Thoracic aorta (tissue), 2 donors: ENCODE measurements at regions not wholly inside any gene's neighbourhood (a gene's known extent, or its start where the extent isn't known, plus 50 kb on each side); places are given as distances from the start of the nearest gene placed in this dataset.

Experiments
- ATAC-seq: fragments of 150-250 bp; one replicate; pipeline ENCODE4 v1.8.0; 2017; ENCODE audit warnings: low read depth; ENCODE audit not compliant: insufficient number of reproducible peaks, low FRiP score
- DNase-seq: peaks from one replicate; pipeline ENCODE4 v3.0.0-alpha.2; 2020; ENCODE audit warnings: low spot score
- H3K27ac ChIP-seq, 2 donors: fragments of 200-600 bp; sonication (generic); 1 replicate in 1 of 2; 2 replicates in 1 of 2; pipeline ENCODE4 v1.5.1; 2016; ENCODE audit warnings: mild to moderate bottlenecking in 2 of 2, moderate library complexity in 2 of 2
- H3K27me3 ChIP-seq: fragments of 200-600 bp; sonication (generic); replicated peaks from 2 replicates; pipeline ENCODE4 v1.6.0; 2016; ENCODE audit warnings: mild to moderate bottlenecking; ENCODE audit not compliant: insufficient read depth
- H3K36me3 ChIP-seq: fragments of 200-600 bp; sonication (generic); one replicate; pipeline ENCODE4 v1.5.1; 2016
- H3K4me1 ChIP-seq, 2 donors: fragments of 200-600 bp; sonication (generic); 1 replicate in 1 of 2; 2 replicates in 1 of 2; pipeline versions ENCODE4 v1.5.1 to v1.6.0; 2016; ENCODE audit warnings: low read depth in 2 of 2, mild to moderate bottlenecking in 1 of 2; ENCODE audit not compliant: control insufficient read depth in 1 of 2
- H3K4me3 ChIP-seq: fragments of 200-600 bp; sonication (generic); 2 replicates; pipeline ENCODE4 v1.5.1; 2016; ENCODE audit warnings: mild to moderate bottlenecking
- H3K9me3 ChIP-seq: fragments of 200-600 bp; sonication (generic); 2 replicates; pipeline ENCODE4 v1.5.1; 2016
- CTCF ChIP-seq: fragments of 200-600 bp; sonication (generic); IDR thresholded peaks from one replicate; pipeline ENCODE4 v1.5.1; 2019; ENCODE audit warnings: antibody characterized with exemption

- ATAC-seq (no peak), DNase-seq (no peak)
- no peaks in the 10 kb centered on the region for H3K27me3 ChIP-seq
- no peak overlapping the region for H3K4me3 ChIP-seq
- no peaks in the 10 kb centered on the region for H3K9me3 ChIP-seq
- H3K4me1 ChIP-seq = no peaks in the 10 kb centered on the region
- H3K36me3 ChIP-seq = no peaks in the 10 kb centered on the region
- H3K27ac ChIP-seq = no peak overlapping the region
- no peak for TF ChIP-seq CTCF
Measured at GRCh38 chr3:64360280-64360679, 135.0 kb upstream of the PRICKLE2 start.

- no peak for ATAC-seq
- no peak for TF ChIP-seq CTCF
- H3K27me3 ChIP-seq = no peaks in the 10 kb centered on the region
Measured at GRCh38 chr3:64359735-64360134, 134.5 kb upstream of the PRICKLE2 start.

GRCh38 chr3:64358853-64359252 lies 133.6 kb upstream of the PRICKLE2 start:
- H3K36me3 ChIP-seq = no peaks in the 10 kb centered on the region
- DNase-seq (no peak), ATAC-seq (no peak)
- H3K4me1 ChIP-seq = no peaks in the 10 kb centered on the region
- no peak for TF ChIP-seq CTCF
- H3K27ac ChIP-seq = no peak overlapping the region
- H3K4me3 ChIP-seq = no peak overlapping the region
- no peaks in the 10 kb centered on the region for H3K9me3 ChIP-seq
- H3K27me3 ChIP-seq = no peaks in the 10 kb centered on the region

More at GRCh38 chr3:64359735-64360134, 134.5 kb upstream of the PRICKLE2 start:
- no peaks in the 10 kb centered on the region for H3K4me1 ChIP-seq
- no peaks in the 10 kb centered on the region for H3K36me3 ChIP-seq
- H3K4me3 ChIP-seq = no peak overlapping the region
- no peak for DNase-seq
- no peaks in the 10 kb centered on the region for H3K9me3 ChIP-seq
- no peak overlapping the region for H3K27ac ChIP-seq

DNA sequence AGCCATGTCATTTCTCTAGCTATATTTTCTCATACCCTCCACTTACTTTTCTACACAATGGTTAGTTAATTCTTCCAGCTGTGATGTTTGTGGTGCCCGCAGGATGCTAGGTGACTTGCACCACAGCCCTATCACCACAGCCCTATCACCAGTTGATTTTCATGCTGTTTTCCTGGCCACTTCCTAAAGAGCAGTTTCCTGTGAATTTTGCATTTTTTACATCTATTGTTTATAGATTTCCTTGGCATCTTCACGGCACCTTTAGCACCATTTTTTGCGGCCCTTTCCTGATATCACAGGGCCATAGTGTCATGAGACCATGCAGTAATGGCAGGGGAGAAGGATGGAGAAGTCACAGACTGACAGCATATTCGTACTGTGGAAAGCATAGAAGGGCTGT lies 132.9 kb upstream of the PRICKLE2 start:
- Histone ChIP-seq H3K36me3 (no peaks in the 10 kb centered on the region), H3K4me1 (no peaks in the 10 kb centered on the region), H3K27ac (no peak overlapping the region), H3K4me3 (no peak overlapping the region), H3K27me3 (no peaks in the 10 kb centered on the region), H3K9me3 (no peaks in the 10 kb centered on the region)
- no peak for DNase-seq
- TF ChIP-seq CTCF = no peak
- no peak for ATAC-seq

DNA sequence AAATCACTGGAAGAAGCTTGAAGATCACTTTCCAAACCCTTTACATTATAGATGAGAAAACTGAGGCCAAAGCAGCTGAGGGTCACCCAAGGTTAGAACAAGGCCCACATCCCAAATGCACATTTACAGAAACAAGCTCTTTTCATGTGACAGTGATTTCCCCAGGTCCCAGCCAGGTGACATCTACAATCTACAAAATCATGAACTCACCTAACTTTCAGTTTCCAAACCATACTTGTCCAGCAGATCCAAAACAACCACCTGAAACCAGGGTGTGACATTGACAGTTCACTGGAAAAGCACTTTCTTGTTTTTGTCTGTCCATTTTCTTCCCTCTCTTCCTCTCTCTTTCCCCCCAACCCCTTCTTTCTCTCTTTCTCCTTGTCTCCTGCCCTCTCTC lies 132.2 kb upstream of the PRICKLE2 start:
- Histone ChIP-seq H3K4me3 (no peak overlapping the region), H3K36me3 (no peaks in the 10 kb centered on the region), H3K27me3 (no peaks in the 10 kb centered on the region), H3K27ac (no peak overlapping the region), H3K4me1 (no peaks in the 10 kb centered on the region), H3K9me3 (no peaks in the 10 kb centered on the region)
- no peak for DNase-seq
- TF ChIP-seq CTCF = no peak
- ATAC-seq = no peak
